Astrocyte (in vitro differentiated cells and primary cell): ENCODE measurements at regions not wholly inside any gene's neighbourhood (a gene's known extent, or its start where the extent isn't known, plus 50 kb on each side); places are given as distances from the start of the nearest gene placed in this dataset.

Experiments used
- EZH2 ChIP-seq: IDR thresholded peaks from 2 replicates; pipeline ENCODE4 v1.6.1; 2012; ENCODE audit warnings: mild to moderate bottlenecking, low read length, inconsistent platforms; ENCODE audit not compliant: insufficient read depth
- TF ChIP-seq, protein P1 (sequence below): IDR thresholded peaks from 2 replicates; pipeline ENCODE4 v1.5.1; 2011; ENCODE audit warnings: low read depth, mild to moderate bottlenecking, inconsistent platforms, low read length, moderate library complexity; ENCODE audit not compliant: insufficient read depth

DNA sequence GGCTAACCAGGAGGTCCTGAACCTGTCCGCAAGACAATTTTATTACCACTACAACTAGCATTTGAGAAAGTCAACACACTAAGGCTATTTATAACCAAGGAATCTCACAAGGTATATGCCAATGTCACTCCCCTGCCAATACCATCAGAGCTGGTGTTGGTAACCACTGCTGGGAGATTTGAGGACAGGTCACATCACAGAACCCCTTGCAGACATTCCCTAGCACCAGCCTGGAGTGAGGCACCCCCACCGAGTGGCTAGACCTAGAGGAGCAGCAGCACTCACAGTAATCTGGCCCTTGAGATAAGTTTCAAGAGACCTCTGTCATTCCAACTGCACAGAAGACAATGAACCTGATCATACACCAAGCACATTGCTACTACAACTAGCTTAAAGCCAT, 483.2 kb downstream of the MMUT start:
- TF ChIP-seq, protein P1, sequence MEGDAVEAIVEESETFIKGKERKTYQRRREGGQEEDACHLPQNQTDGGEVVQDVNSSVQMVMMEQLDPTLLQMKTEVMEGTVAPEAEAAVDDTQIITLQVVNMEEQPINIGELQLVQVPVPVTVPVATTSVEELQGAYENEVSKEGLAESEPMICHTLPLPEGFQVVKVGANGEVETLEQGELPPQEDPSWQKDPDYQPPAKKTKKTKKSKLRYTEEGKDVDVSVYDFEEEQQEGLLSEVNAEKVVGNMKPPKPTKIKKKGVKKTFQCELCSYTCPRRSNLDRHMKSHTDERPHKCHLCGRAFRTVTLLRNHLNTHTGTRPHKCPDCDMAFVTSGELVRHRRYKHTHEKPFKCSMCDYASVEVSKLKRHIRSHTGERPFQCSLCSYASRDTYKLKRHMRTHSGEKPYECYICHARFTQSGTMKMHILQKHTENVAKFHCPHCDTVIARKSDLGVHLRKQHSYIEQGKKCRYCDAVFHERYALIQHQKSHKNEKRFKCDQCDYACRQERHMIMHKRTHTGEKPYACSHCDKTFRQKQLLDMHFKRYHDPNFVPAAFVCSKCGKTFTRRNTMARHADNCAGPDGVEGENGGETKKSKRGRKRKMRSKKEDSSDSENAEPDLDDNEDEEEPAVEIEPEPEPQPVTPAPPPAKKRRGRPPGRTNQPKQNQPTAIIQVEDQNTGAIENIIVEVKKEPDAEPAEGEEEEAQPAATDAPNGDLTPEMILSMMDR: no peak
- TF ChIP-seq EZH2: no peak
